ENCODE measurements at regions not wholly inside any gene's neighbourhood (a gene's known extent, or its start where the extent isn't known, plus 50 kb on each side); places are given as distances from the start of the nearest gene placed in this dataset.

DNA sequence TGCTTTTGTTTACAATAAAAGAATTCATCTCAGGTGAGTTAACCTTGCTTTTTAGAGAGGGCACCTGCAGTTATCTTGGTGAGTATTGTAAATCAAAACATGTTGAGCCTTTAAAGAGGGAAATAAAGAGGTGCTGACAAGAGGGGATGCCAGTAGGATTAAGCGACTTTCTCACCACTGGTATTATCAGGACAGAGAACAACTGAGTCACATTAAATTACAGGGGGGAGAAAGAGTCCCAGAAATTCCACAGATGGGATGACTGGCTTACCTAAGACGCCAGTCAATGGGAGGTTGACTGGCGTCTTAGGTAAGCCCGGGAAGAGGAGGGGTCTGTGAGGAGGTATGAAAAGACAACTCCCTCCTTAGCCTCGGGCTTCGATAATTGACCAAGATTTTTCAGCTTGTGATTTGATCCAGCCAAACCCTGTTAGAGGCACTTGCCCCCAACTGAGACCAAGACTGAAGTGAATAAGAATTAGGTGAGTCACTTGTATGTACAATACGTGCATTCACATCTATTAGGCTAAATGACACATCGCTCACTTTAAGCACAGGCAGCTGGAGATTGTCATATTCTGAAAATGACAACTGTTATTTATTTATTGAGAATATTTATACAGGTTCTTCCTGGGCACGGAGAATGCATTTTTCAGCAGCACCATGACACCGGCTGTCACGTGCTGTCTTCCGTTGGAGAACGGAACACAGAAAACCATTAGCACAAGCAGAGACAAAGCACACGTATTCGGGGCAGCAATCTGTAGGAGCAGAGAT lies 117.6 kb downstream of the SEM1 start:
- TF ChIP-seq YY1 (IDR thresholded peaks at IDR 0.05), result no peak
- TF ChIP-seq RXRA (IDR thresholded peaks at IDR 0.05), result no peak
- TF ChIP-seq CTCF (IDR thresholded peaks at IDR 0.05; ENCODE audit: low read depth, low read length, missing input control), result no peak
- TF ChIP-seq FOXA2 (IDR thresholded peaks at IDR 0.05), result no peak
- no peak for TF ChIP-seq HNF4A (conservative IDR thresholded peaks at IDR 0.05)
- no peak for TF ChIP-seq RAD21 (IDR thresholded peaks at IDR 0.05)
- TF ChIP-seq GABPA (IDR thresholded peaks at IDR 0.05 in 1 of 2, conservative IDR thresholded peaks at IDR 0.05 in 1 of 2), result no peak
- TF ChIP-seq FOXA1 (IDR thresholded peaks at IDR 0.05), result no peak
- TF ChIP-seq, protein P1, sequence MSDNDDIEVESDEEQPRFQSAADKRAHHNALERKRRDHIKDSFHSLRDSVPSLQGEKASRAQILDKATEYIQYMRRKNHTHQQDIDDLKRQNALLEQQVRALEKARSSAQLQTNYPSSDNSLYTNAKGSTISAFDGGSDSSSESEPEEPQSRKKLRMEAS (IDR thresholded peaks at IDR 0.05), result no peak

Measured in liver (tissue), 3 donors.